HCT116 (cell line): ENCODE measurements at regions not wholly inside any gene's neighbourhood (a gene's known extent, or its start where the extent isn't known, plus 50 kb on each side); places are given as distances from the start of the nearest gene placed in this dataset.

Experiments used
- CTCF ChIP-seq, 3 experiments: fragments of 200-600 bp in 1 of 3; sonication (generic) in 1 of 3; IDR thresholded peaks in 2 of 3; conservative IDR thresholded peaks in 1 of 3; 2 replicates each; pipeline ENCODE4 v1.5.1; 2012 to 2017; ENCODE audit warnings: low read depth in 2 of 3, low read length in 2 of 3, antibody characterized with exemption in 1 of 3, borderline replicate concordance in 1 of 3, control low read depth in 1 of 3, mild to moderate bottlenecking in 1 of 3, mixed read lengths in 1 of 3, mixed run types in 1 of 3, moderate library complexity in 1 of 3; ENCODE audit not compliant: insufficient read depth in 1 of 3
- MAX ChIP-seq: IDR thresholded peaks from 2 replicates; pipeline ENCODE4 v1.6.1; 2012
- POLR2AphosphoS5 ChIP-seq: IDR thresholded peaks from 2 replicates; pipeline ENCODE4 v1.6.1; 2011; ENCODE audit warnings: mild to moderate bottlenecking, low read depth, low read length, moderate library complexity
- RAD21 ChIP-seq: IDR thresholded peaks from 2 replicates; pipeline ENCODE4 v1.6.1; 2012; ENCODE audit warnings: low read depth, mild to moderate bottlenecking
- REST ChIP-seq: IDR thresholded peaks from 2 replicates; pipeline ENCODE4 v1.6.1; 2012; ENCODE audit warnings: low read depth
- TCF7L2 ChIP-seq: IDR thresholded peaks from 2 replicates; pipeline ENCODE4 v1.7.0; 2011; ENCODE audit warnings: borderline replicate concordance, inconsistent platforms; ENCODE audit not compliant: insufficient read depth, insufficient read length; ENCODE audit errors: extremely low read depth
- ZBTB33 ChIP-seq: IDR thresholded peaks from 2 replicates; pipeline ENCODE4 v1.6.1; 2011; ENCODE audit warnings: mild to moderate bottlenecking, low read length, moderate library complexity; ENCODE audit not compliant: insufficient replicate concordance; ENCODE audit errors: extremely low read depth

GRCh38 chr3:2001306-2002108 is 97.2 kb upstream of the CNTN4 start:
- no peak for TF ChIP-seq CTCF (IDR thresholded peaks at IDR 0.05 in 2 of 3, conservative IDR thresholded peaks at IDR 0.05 in 1 of 3; ENCODE audit: borderline replicate concordance in 1 of 3, insufficient read depth in 1 of 3, low read depth in 2 of 3, low read length in 2 of 3)
- no peak for TF ChIP-seq TCF7L2
- TF ChIP-seq ZBTB33, result no peak
- TF ChIP-seq MAX, result no peak
- TF ChIP-seq POLR2AphosphoS5, result no peak
- no peak for TF ChIP-seq RAD21
- TF ChIP-seq REST, result no peak
